Natural killer cell treated with Interleukin-12 subunit alpha and Interleukin-12 subunit beta and Interleukin-15 and Interleukin-18, amount 100 ng/mL, for 72 hours (primary cell): ENCODE measurements at regions not wholly inside any gene's neighbourhood (a gene's known extent, or its start where the extent isn't known, plus 50 kb on each side); places are given as distances from the start of the nearest gene placed in this dataset.

Experiments
- ATAC-seq, 2 donors: fragments of 150-1000 bp; cut with Tn5 transposase in 1 of 2; sonication (Bioruptor Pico), chemical (Tn5 transposase) in 1 of 2; 2 replicates each; pipeline ENCODE4 v1.10.0; 2021
- DNase-seq: peaks from one replicate; pipeline ENCODE4 v3.0.0; 2022; ENCODE audit warnings: low spot score
- H3K27ac Mint-ChIP-seq, 2 donors: 1 replicate in 1 of 2; 2 replicates in 1 of 2; pipeline ENCODE4 v1.8.0; 2022; ENCODE audit warnings: mixed read lengths in 2 of 2, mild to moderate bottlenecking in 1 of 2, moderate library complexity in 1 of 2
- H3K27me3 Mint-ChIP-seq, 2 donors: 1 replicate in 1 of 2; 2 replicates in 1 of 2; pipeline ENCODE4 v1.8.0; 2022; ENCODE audit warnings: mixed read lengths in 2 of 2
- H3K36me3 Mint-ChIP-seq: one replicate; pipeline ENCODE4 v1.8.0; 2022; ENCODE audit warnings: mixed read lengths
- H3K4me1 Mint-ChIP-seq, 2 donors: 1 replicate in 1 of 2; 2 replicates in 1 of 2; pipeline ENCODE4 v1.8.0; 2022; ENCODE audit warnings: low read depth in 2 of 2, mixed read lengths in 2 of 2, mild to moderate bottlenecking in 1 of 2
- H3K4me3 Mint-ChIP-seq: one replicate; pipeline ENCODE4 v1.8.0; 2022; ENCODE audit warnings: mixed read lengths
- H3K9me3 Mint-ChIP-seq: 2 replicates; pipeline ENCODE4 v1.8.0; 2022; ENCODE audit warnings: mixed read lengths

- H3K36me3 Mint-ChIP-seq: no peaks in the 10 kb centered on the region
- H3K27me3 Mint-ChIP-seq: peaks cover 0 to 2% of the 10 kb centered on the region in 2 donors
- peaks cover 8% of the 10 kb centered on the region for H3K9me3 Mint-ChIP-seq
- no peak overlapping the region for H3K27ac Mint-ChIP-seq
- H3K4me3 Mint-ChIP-seq: no peak overlapping the region
- no peaks in the 10 kb centered on the region for H3K4me1 Mint-ChIP-seq
- ATAC-seq (no peak), DNase-seq (no peak)
Measured at GRCh38 chr4:41452484-41453225, 85.3 kb upstream of the LIMCH1 start.

- Mint-ChIP-seq H3K4me1 (no peaks in the 10 kb centered on the region), H3K9me3 (peaks cover 8% of the 10 kb centered on the region), H3K4me3 (no peak overlapping the region), H3K27me3 (peaks cover 0 to 4% of the 10 kb centered on the region in 2 donors), H3K27ac (no peak overlapping the region), H3K36me3 (no peaks in the 10 kb centered on the region)
- ATAC-seq (no peak), DNase-seq (no peak)
Measured at GRCh38 chr4:41454423-41454822, 83.5 kb upstream of the LIMCH1 start.

- DNase-seq (no peak), ATAC-seq (no peak)
- Mint-ChIP-seq H3K36me3 (no peaks in the 10 kb centered on the region), H3K27ac (no peak overlapping the region), H3K27me3 (peaks cover 0 to 4% of the 10 kb centered on the region in 2 donors), H3K9me3 (peaks cover 8% of the 10 kb centered on the region), H3K4me3 (no peak overlapping the region), H3K4me1 (no peaks in the 10 kb centered on the region)
Measured at GRCh38 chr4:41455206-41455605, 82.8 kb upstream of the LIMCH1 start.

- no peak for ATAC-seq
- no peaks in the 10 kb centered on the region for H3K4me1 Mint-ChIP-seq
- H3K27ac Mint-ChIP-seq: no peak overlapping the region
Measured at GRCh38 chr4:41456559-41457101, 81.3 kb upstream of the LIMCH1 start.

GRCh38 chr4:41458689-41459088, 79.3 kb upstream of the LIMCH1 start:
- H3K4me3 Mint-ChIP-seq: no peak overlapping the region
- H3K4me1 Mint-ChIP-seq: no peaks in the 10 kb centered on the region
- no peak overlapping the region for H3K27ac Mint-ChIP-seq
- H3K36me3 Mint-ChIP-seq: no peaks in the 10 kb centered on the region
- peaks cover 4% of the 10 kb centered on the region for H3K9me3 Mint-ChIP-seq
- H3K27me3 Mint-ChIP-seq: peaks cover 0 to 4% of the 10 kb centered on the region in 2 donors
- no peak for ATAC-seq
- DNase-seq: no peak

More at GRCh38 chr4:41456559-41457101, 81.3 kb upstream of the LIMCH1 start:
- H3K9me3 Mint-ChIP-seq: peaks cover 8% of the 10 kb centered on the region
- peaks cover 0 to 4% of the 10 kb centered on the region in 2 donors for H3K27me3 Mint-ChIP-seq
- no peak overlapping the region for H3K4me3 Mint-ChIP-seq
- no peaks in the 10 kb centered on the region for H3K36me3 Mint-ChIP-seq
- no peak for DNase-seq

GRCh38 chr4:41460641-41461040, 77.3 kb upstream of the LIMCH1 start:
- peaks cover 0 to 2% of the 10 kb centered on the region in 2 donors for H3K27me3 Mint-ChIP-seq
- DNase-seq (no peak), ATAC-seq (no peak)
- peaks cover 4% of the 10 kb centered on the region for H3K9me3 Mint-ChIP-seq
- no peaks in the 10 kb centered on the region for H3K4me1 Mint-ChIP-seq
- H3K27ac Mint-ChIP-seq: no peak overlapping the region
- H3K4me3 Mint-ChIP-seq: no peak overlapping the region
- no peaks in the 10 kb centered on the region for H3K36me3 Mint-ChIP-seq

GRCh38 chr4:41461780-41462307, 76.1 kb upstream of the LIMCH1 start:
- Mint-ChIP-seq H3K27me3 (peaks cover 0 to 2% of the 10 kb centered on the region in 2 donors), H3K4me3 (no peak overlapping the region), H3K9me3 (peaks cover 4% of the 10 kb centered on the region), H3K36me3 (no peaks in the 10 kb centered on the region), H3K4me1 (no peaks in the 10 kb centered on the region), H3K27ac (no peak overlapping the region)
- ATAC-seq (no peak), DNase-seq (no peak)

- no peaks in the 10 kb centered on the region for H3K4me1 Mint-ChIP-seq
- H3K27me3 Mint-ChIP-seq: peaks cover 0 to 3% of the 10 kb centered on the region in 2 donors
- H3K27ac Mint-ChIP-seq: no peak overlapping the region
- DNase-seq (no peak), ATAC-seq (no peak)
- H3K4me3 Mint-ChIP-seq: no peak overlapping the region
- peaks cover 7% of the 10 kb centered on the region for H3K9me3 Mint-ChIP-seq
- no peaks in the 10 kb centered on the region for H3K36me3 Mint-ChIP-seq
Measured at GRCh38 chr4:41465146-41465761, 72.7 kb upstream of the LIMCH1 start.

GRCh38 chr4:41466249-41466648, 71.7 kb upstream of the LIMCH1 start:
- H3K27ac Mint-ChIP-seq: no peak overlapping the region
- no peak overlapping the region for H3K4me3 Mint-ChIP-seq
- peaks cover 11% of the 10 kb centered on the region for H3K9me3 Mint-ChIP-seq
- ATAC-seq: no peak
- H3K27me3 Mint-ChIP-seq: peaks cover 0 to 8% of the 10 kb centered on the region in 2 donors
- no peak for DNase-seq
- no peaks in the 10 kb centered on the region for H3K4me1 Mint-ChIP-seq
- H3K36me3 Mint-ChIP-seq: no peaks in the 10 kb centered on the region

GRCh38 chr4:41468122-41468521, 69.8 kb upstream of the LIMCH1 start:
- no peak for ATAC-seq
- Mint-ChIP-seq H3K9me3 (peaks cover 11% of the 10 kb centered on the region), H3K4me3 (no peak overlapping the region), H3K27me3 (peaks cover 0 to 8% of the 10 kb centered on the region in 2 donors), H3K27ac (no peak overlapping the region), H3K36me3 (no peaks in the 10 kb centered on the region), H3K4me1 (no peaks in the 10 kb centered on the region)
- no peak for DNase-seq

GRCh38 chr4:41471126-41472071, 66.6 kb upstream of the LIMCH1 start:
- no peak overlapping the region for H3K4me3 Mint-ChIP-seq
- no peak overlapping the region for H3K27ac Mint-ChIP-seq
- H3K4me1 Mint-ChIP-seq: no peaks in the 10 kb centered on the region
- peaks cover 7% of the 10 kb centered on the region for H3K9me3 Mint-ChIP-seq
- ATAC-seq: no peak
- no peaks in the 10 kb centered on the region for H3K36me3 Mint-ChIP-seq
- DNase-seq: no peak
- peaks cover 0 to 8% of the 10 kb centered on the region in 2 donors for H3K27me3 Mint-ChIP-seq

- ATAC-seq (no peak), DNase-seq (no peak)
- Mint-ChIP-seq H3K4me3 (no peak overlapping the region), H3K9me3 (peaks cover 7% of the 10 kb centered on the region), H3K27ac (no peak overlapping the region), H3K36me3 (no peaks in the 10 kb centered on the region), H3K4me1 (no peaks in the 10 kb centered on the region), H3K27me3 (peaks cover 0 to 8% of the 10 kb centered on the region in 2 donors)
Measured at GRCh38 chr4:41472081-41472480, 65.9 kb upstream of the LIMCH1 start.

- peaks cover 7% of the 10 kb centered on the region for H3K9me3 Mint-ChIP-seq
- no peaks in the 10 kb centered on the region for H3K36me3 Mint-ChIP-seq
- no peaks in the 10 kb centered on the region for H3K4me1 Mint-ChIP-seq
- no peak for DNase-seq
- H3K27ac Mint-ChIP-seq: no peak overlapping the region
- peaks cover 0 to 8% of the 10 kb centered on the region in 2 donors for H3K27me3 Mint-ChIP-seq
- no peak overlapping the region for H3K4me3 Mint-ChIP-seq
- no peak for ATAC-seq
Measured at GRCh38 chr4:41473176-41473575, 64.8 kb upstream of the LIMCH1 start.
